Epithelial cell of proximal tubule (primary cell): ENCODE measurements at regions not wholly inside any gene's neighbourhood (a gene's known extent, or its start where the extent isn't known, plus 50 kb on each side); places are given as distances from the start of the nearest gene placed in this dataset.

Source experiments
- DNase-seq: peaks from one replicate; pipeline ENCODE4 v3.0.0-alpha.2; 2011; ENCODE audit warnings: low read depth
- H3K4me3 ChIP-seq: 2 replicates; pipeline ENCODE4 v1.5.1; 2011; ENCODE audit warnings: low read depth, mild to moderate bottlenecking, low read length
- CTCF ChIP-seq: conservative IDR thresholded peaks from 2 replicates; pipeline ENCODE4 v1.5.1; 2012; ENCODE audit warnings: low read depth, mild to moderate bottlenecking, low read length

- TF ChIP-seq CTCF: no peak
- no peak overlapping the region for H3K4me3 ChIP-seq
- no peak for DNase-seq
These were observed 402.9 kb upstream of the CITED2 start for GRCh38 chr6:139777202-139777970.

GRCh38 chr6:139776041-139776440, 401.6 kb upstream of the CITED2 start:
- no peak for DNase-seq
- no peak for TF ChIP-seq CTCF
- no peak overlapping the region for H3K4me3 ChIP-seq

GRCh38 chr6:139768196-139768595, 393.7 kb upstream of the CITED2 start:
- no peak for TF ChIP-seq CTCF
- DNase-seq: no peak
- H3K4me3 ChIP-seq: no peak overlapping the region

- no peak for TF ChIP-seq CTCF
- DNase-seq: no peak
- H3K4me3 ChIP-seq: no peak overlapping the region
These were observed 392.3 kb upstream of the CITED2 start for GRCh38 chr6:139766796-139767195.

GRCh38 chr6:139765825-139766285, 391.4 kb upstream of the CITED2 start:
- TF ChIP-seq CTCF: no peak

GRCh38 chr6:139764498-139764986, 390.1 kb upstream of the CITED2 start:
- DNase-seq: peak; percentile 92
- TF ChIP-seq CTCF: no peak
- H3K4me3 ChIP-seq: no peak overlapping the region

More at GRCh38 chr6:139765825-139766285, 391.4 kb upstream of the CITED2 start:
- DNase-seq: no peak
- no peak overlapping the region for H3K4me3 ChIP-seq
